Lung microvascular endothelial cell (primary cell): ENCODE measurements at regions not wholly inside any gene's neighbourhood (a gene's known extent, or its start where the extent isn't known, plus 50 kb on each side); places are given as distances from the start of the nearest gene placed in this dataset.
A peak's percentile ranks its signal among the peaks of the same experiment; 100 is the strongest.
"Not testable (repeated sequence)": the region's sequence is repeated elsewhere in the genome, so short reads cannot be mapped to it uniquely, and the experiment has no call there.

Experiments used
- DNase-seq, 2 donors: peaks; one replicate each; pipeline versions ENCODE4 v3.0.0 to v3.0.0-alpha.2; 2010; ENCODE audit warnings: low read depth in 2 of 2

DNA sequence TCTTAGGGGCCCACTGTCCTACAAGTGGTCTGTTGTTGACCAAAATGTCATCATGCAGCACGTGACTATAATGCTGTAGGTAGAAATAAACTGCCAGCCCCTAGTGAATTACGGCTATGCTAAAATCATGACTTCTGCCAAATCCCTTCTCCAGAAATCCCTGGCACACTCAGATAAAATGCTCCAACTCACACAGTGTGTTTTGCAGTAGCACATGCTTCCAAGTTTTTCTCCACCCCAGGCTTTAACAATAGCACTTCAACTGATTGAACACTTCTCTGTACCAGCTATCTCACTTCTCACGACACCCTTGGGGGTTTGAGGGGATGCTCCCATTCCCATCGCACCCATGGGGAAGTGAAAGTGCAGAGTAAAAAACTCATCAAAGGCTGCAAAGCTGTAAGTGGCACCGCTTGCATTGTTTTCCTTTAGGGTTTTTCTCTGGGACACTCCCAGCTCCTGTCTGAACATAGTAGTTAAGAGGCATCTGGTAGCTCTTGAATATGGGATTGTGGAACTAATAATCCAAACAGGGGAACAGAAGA lies 151.0 kb upstream of the SLC24A2 start:
- no peak for DNase-seq

DNA sequence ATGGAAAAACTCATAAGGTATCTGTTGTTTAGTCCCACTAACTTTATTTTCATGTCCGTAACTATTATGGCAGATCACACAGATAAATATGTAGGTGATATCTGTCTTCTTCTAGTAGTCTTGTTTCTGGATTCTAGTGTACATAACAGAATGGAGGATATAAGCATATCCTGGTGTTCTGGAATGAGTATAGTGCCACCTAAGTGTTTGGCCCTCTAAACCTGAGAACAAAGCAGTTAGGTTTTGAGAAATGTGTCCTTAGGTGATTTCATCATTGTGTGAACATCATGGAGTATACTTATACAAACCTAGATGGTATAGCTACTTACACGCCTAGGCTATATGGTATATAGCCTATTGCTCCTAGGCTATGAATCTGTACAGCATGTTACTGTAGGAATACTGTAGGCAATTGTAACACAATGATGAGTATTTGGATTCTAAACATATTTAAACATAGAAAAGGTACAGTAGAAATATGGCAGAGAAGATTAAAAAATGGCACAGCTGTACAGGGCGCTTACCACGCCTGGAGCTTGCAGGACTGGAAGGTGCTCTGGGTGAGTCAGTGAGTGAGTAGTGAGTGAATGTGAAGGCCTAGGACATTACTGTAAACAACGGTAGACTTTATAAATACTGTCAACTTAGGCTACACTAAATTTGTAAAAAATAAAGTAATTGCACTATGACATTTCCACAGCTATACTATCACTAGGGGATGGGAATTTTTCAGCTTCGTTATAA lies 150.3 kb upstream of the SLC24A2 start:
- DNase-seq: no peak

DNA sequence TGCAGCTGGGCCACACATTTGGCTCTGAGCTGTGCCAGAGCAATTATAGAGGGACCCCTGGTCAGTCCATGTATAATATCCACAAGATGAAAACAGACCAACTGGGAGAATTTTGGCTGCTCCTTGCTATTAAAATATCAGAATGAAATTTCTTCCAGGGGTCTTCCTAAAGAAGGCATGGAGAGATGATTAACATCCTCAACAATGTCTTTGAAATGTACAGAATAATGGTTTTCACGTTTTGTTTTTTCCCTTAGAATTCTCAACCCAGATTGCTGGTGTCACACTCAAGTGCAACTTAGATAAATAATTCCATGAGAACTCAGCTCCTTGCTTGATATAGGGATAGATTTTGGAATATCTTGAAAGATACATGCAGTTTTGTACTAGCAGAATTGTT lies 148.3 kb upstream of the SLC24A2 start:
- no peak for DNase-seq

DNA sequence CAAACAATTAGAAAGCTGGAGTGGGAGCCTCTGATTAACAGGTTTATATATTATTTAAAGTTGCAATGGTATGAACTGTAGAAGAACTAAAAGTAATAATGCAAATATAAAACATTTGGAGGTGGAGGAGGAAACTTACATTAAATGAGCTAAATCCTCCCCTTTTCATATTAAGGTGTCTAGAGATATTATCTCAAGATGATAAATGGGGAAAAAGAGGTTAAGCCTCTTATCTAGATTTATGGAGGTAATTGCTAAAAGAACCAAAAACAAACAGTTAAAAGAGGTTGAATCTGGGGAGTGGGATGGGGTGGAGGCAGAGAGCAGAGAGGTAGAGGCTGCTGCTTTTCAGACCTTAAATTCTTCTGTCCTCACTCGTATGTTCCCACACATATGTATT lies 147.8 kb upstream of the SLC24A2 start:
- DNase-seq: no peak

DNA sequence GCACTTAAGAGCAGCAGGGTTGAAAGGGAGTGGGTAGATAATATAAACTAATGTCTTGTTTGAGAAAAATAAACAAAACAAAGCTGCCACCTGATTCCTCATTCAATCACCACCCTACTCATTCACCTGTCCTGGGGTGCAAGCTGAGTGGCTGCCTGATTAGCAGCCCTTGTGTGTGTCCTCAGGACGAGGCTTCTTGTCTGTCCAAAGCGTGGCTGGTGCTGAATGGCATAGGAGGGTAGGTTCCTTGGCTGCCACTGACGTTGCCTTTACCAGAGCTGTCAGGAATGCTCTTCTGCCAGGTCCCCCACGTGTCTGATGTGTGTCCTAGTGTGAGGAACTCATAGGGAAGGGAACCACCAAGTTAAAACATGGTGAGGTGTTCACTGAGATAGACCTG lies 146.6 kb upstream of the SLC24A2 start:
- DNase-seq: no peak

DNA sequence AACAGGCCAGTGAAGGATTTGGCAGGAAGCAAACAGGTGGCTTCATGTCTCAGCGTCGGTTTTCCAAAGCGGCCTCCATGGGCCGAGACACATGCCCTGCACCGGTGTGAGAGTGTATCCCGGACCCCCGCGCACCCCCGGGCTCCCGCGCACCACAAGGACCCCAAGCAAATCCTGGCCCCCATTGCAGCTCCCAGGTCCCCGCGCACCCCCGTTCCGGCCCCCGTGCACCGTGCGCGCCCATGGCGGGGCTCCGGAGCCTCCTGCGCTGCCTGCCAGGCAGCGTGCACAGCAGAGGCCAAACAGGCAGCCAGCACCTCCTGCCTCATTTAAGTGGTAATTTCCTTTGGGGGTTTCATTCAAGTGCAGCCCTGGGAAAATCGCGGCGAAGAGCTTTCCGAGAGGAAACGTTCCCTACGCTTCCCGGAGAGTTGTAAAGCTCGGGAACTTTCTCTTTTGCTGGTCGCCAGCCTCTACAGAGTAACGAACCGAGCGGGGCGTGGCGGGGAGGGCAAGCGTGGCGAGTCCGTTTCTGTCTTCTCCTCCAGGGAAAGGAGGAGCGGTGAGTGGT lies 145.5 kb upstream of the SLC24A2 start:
- peak; percentile 61 to 74 for DNase-seq

DNA sequence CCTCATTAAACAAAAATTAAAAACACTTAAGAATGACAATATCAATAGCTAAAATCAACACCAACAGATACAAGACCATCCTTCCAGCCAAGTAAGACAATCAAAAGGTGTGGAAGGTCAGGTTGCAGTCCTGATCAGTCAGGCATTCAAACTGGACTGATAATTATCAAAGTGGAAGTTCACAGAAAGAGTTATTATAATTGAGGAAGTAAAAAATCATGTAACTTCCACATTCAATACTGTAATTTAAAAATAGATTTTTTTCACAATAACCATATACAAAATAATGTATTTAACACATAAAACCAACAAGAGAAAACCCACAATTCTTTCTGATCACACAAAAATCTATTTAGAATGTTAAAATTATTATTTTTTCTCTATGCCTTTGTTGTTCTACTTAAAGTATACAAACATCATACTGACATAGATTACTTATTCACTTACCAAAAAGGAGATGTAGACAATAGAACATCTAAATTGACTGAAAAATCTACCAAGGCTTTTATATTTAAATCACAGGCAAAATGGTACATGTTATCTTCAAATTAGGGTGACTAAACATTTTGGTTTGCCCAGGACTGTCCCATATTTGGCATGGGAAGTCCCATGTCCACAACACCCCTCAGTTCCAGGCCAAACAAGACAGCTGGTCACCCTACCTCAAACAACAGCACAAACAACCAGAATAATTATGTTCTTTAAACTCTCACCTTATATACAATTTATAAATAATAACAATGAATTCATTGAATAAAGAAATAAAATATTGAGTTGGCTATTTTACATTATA lies 142.5 kb upstream of the SLC24A2 start:
- DNase-seq: no peak

DNA sequence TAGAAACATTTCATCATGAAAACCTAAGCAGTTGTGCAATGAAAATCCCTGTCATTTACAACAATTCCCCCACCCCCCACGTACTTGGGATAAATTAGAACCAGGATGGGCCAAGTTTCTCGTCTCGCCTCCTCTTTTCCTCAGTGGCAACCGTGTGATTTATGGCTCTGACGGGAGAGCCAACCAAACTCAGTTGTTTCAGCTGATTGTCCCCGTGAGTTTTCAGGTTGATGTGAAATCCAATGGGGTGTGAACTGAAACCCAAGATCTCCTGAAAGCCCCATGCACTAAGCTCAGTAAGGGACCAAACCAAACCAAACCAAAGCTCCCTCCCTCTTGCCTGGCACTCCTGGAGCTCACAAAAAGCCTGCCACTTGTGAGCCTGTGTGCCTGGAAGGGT lies 138.7 kb upstream of the SLC24A2 start:
- DNase-seq: no peak

DNA sequence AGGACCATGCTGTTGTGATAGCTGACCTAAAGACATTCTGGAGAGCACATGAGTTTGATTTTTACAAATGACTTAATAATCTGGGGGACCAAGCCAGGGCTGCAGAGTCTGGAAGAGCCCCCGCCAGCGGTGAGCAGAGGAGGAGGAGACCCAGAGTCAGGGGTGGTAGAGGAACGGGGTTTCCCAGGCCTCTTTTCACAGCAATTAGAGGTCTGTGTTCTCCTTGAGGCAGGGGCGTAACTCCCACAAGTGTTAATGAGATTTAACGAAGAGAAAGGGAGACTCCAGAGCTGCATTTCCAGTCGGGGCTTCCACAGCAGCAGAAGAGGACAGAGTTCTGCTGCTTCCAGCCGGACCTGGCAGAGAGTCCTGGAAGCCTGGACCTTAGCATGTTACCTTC lies 137.9 kb upstream of the SLC24A2 start:
- DNase-seq: no peak

DNA sequence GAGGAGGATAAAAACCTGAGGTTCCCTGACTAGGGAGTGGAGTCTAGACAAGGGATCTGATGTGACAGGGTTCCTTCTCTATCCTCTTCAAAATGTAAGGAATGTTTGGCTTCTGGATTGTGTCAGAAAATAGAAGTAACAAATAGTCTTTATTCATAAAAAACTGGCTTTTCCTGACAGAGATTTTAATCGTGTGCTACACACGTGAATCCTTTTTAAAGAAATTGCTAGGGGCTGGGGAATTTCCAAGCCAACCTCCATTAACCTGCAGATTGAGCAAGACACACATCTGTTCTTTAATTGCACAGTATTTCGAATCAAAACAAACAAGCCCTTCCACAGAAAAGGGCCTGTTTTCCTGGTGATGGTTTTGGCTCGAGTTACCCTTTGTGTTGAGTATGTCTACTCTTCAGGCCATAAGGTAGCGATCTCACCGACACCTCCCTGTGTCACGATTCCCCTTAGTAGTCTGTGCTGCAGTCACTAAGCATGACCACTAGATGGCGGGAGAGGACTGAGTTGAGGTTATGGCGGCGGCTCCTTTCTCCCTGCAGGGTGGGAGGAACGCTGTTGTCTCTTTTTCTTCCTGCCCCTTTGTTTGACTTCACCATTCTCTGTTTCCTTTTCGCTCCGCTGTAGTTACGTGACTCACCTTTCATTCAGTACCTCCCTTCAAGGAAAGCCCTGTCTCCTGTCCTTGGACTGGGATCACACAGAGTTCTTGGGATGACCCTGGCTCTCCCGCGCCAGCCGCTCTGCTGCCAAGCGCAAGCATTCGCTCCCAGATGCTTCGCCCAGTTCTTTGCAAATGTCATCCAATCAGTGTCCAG lies 137.1 kb upstream of the SLC24A2 start:
- peak; percentile 77 to 80 for DNase-seq

DNA sequence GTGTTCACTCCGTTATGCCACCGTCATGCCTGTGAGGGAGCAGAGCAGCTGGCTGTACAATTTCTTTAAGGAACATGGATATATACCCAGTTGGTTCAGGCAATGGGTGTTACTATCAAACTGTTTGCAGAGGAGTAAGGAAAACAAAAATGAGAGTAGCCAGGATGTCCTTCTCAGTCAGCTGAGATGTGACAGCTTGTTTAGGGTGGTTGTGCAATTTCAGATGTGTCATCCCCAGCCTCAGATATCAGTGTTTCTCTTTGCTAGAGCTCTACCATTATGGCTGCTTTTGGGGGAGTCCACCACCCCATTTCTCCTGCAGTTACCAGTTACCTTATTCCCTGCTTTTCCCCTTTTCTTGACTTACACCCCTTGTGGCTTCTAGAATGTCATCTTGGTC lies 135.2 kb upstream of the SLC24A2 start:
- no peak for DNase-seq

DNA sequence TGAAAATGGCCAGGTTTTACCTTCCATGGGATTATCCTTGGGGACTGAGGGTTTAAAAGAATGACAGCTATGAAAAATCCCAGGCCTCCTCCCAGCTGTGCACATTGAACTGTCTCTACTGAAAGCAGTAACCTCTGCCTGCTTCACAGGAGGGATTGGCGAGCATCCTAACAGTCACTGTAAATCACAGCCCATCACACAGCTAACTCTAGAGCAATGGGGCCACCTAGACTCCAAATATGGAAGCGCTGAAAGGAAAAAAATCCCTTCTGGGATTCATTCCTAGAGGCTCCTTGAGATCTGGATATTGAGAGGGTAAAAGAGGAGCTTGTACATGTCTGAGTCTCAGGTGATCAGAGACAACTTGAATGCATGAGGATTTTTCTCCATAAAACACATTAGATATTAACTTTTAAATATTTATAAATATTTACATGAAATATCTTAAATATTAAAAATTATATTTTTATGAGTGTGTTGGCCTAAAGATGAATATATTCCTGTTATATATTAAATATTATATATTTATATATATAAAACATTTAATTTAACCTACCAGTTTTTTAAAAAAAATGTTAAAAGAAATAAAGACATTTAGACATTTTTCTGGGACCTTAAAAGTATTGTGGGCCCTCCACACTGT lies 133.8 kb upstream of the SLC24A2 start:
- DNase-seq: peak; percentile 48 to 62

DNA sequence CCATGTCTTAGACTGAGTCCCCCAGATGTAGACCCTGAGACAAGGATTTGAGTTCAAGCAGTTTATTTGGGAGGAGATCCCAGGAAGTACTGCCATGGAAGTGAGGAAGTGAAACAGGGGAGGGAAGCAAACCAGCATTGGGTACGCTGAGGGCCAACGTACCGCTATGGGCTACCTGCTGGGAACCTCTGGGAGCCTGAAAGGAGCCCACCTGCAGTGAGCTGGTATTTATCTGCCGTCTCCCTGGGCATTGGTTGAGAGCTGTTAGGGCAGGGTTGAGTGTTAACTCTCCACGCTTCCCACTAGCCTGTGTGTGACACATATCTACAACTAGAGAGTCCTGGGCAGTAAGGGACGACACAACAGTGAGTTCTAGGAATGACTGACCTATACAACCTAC lies 131.6 kb upstream of the SLC24A2 start:
- DNase-seq: no peak

DNA sequence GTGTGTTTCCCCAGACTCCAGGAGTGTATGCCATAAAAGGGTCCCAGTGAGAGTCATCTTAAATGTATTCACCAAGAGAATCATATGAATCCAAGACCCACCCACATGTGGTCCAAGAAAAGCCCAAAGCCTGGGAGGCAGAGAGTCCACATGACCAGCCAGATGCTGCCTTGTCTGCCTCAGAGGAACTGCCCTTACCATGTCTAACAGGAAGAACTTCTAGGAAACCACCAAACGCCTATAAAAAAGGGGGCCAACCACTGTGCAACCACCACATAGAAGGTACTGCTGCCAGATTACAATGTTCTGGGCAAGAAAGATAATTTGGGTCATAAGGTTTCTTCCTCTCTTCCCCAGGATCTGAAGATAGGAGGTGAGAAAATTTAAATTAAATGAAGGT lies 129.8 kb upstream of the SLC24A2 start:
- DNase-seq: no peak

DNA sequence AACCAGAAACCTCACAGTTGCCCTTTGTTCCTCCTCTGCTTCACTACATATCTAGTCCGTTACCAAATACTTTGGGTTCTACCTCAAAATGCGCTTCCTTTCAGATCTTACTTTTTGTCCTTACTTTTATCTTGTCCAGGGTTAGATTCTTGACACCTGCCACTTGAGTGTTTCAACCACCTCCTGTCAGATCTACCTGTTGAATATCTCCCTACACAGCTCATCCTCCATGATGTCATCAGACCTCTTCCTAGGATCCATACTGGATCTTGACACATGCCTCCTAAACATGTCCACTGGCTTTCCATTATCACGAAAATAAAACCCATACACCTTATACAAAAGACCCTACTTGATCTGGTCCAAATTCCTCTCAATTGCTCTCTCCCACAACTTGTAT lies 125.2 kb upstream of the SLC24A2 start:
- DNase-seq: no peak

DNA sequence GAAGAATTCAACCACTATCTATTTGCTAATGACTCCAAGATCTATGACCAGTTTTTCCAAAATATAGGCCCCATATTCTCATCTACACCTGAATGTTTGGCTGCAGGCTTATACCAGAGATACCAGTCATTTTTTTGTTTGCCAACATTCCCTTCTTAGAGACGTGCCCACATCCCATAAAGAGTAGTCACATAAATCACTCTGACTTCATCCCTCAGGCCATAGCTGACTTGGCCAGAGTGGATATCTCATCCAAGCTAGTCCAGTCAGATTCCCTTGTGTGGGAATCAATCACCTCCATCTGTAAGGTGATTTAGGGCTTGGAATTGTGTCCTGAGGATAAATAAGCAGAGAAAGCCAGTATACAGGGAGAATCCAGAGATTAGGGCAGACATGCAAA lies 124.3 kb upstream of the SLC24A2 start:
- no peak for DNase-seq

DNA sequence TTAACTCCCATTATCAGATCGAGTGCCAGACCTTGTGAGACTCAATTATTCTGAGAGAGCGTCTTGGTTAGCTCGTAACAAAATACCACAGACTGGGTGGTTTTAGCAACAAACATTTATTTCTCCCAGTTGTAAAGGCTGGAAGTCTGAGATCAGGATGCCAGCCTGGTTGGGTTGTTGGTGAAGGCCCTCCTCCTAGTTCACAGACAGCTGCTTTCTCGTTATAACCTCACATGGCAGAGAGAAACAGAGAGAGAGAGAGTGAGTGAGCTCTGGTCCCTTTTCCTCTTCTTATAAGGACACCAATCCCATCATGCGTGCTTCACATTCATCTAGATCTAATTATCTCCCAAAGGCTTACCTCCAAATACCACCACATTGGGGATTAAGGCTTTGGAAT lies 114.2 kb upstream of the SLC24A2 start:
- DNase-seq: no peak

DNA sequence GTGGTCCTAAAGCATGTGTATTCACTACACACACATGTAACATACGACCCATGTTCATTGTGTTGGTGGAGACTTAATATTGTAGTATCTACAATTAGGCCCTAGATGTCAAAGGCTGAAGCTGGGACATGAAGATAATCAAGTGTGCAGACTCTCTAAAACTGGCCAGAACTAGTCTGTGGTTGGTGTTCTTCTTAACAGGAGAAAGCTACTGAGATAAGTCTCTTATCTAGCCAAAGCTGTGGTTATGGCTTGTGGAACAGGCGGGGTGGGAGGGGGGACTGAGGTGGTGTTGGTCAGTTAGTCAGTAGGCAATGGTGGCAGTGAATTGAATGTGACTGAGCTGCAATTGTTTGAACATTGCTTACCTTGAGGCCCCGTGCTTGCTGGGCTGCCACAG lies 112.7 kb upstream of the SLC24A2 start:
- no peak for DNase-seq

DNA sequence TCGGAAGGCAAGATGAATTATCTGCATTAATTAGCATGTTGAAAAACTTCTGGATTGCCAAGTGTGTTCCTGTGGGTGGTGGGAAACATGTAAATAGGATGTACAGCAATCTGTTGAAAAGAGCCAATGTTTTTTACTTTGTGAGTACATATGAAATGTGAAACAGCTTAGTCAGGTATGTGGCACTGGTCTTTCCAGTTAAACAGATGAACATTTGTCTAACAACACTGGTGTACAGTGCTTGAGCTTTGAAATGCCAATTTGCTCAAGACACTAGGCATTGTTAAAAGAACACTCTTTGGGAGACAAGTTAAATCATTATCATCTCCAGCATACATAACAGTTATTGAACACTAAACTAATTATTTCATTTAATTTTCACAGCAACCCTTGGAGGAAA lies 107.3 kb upstream of the SLC24A2 start:
- no peak for DNase-seq

DNA sequence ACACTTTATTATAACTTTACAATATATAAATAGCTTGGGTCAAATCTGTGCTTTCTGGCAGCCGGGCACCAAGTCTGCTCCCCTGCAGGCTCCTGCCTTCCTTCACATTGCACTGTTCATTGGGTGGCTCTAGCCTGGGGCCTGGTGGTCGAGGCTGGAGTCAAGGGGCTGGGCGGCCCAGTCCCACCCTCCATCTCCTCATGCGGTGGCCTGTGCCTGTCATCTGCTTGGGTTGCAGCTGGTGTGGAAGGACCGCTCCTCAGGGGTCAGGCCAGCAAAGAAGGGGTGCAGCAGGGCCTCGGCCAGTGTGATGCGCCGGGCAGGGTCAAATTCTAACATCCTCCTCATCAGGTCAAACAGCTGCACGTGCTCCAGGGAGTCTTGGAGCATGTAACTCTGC lies 106.7 kb upstream of the SLC24A2 start:
- DNase-seq: not testable (repeated sequence)

DNA sequence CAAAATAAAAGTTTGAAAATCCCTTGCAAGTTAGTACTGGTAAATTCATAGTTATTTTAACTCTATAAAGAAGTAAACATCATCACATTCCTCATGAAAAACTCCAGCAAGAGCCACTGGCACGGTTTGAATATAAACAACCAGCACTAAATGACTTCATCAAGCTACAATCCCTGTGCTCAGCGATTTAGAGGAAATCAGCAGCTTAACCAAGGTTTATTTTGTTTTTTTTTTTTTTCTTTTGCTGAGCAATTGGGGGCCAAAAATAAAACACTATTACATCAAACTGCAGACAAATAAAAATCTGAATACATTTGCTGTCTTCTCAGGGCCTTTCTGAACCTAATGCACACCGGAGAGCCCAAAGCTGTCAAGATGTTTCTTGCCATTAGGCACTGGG lies 106.2 kb upstream of the SLC24A2 start:
- DNase-seq: peak in 1 of 2 donors; percentile 3
